CD4-positive, alpha-beta T cell (primary cell): ENCODE measurements at regions not wholly inside any gene's neighbourhood (a gene's known extent, or its start where the extent isn't known, plus 50 kb on each side); places are given as distances from the start of the nearest gene placed in this dataset.

ENCODE experiments used
- ATAC-seq: fragments of 200-7000 bp; cut with Tn5 transposase; one replicate; pipeline ENCODE4 v1.10.0; 2022; ENCODE audit warnings: mild to moderate bottlenecking; ENCODE audit not compliant: poor library complexity
- CTCF ChIA-PET: fragments of 350-600 bp; sonication (Branson Sonifier 250); formaldehyde crosslinking; loops from one replicate; lab custom pipeline; 2021; ENCODE audit warnings: antibody characterized with exemption, inconsistent platforms; lab: Charles Lee
- POLR2A ChIA-PET: fragments of 350-600 bp; sonication (Branson Sonifier 250); formaldehyde crosslinking; loops from one replicate; lab custom pipeline; 2021; ENCODE audit warnings: antibody characterized with exemption, inconsistent platforms; lab: Charles Lee
- DNase-seq, 14 experiments: peaks; one replicate each; pipeline ENCODE4 v3.0.0-alpha.2; 2013 to 2020; ENCODE audit warnings: mixed read lengths in 2 of 14
- H3K27ac ChIP-seq, 2 donors: one replicate each; pipeline versions ENCODE4 v1.5.1 to v1.7.0; 2013; ENCODE audit warnings: low read length in 2 of 2, low read depth in 1 of 2, mild to moderate bottlenecking in 1 of 2
- H3K27me3 ChIP-seq, 2 experiments: 1 replicate in 1 of 2; 2 replicates in 1 of 2; pipeline versions ENCODE4 v1.6.1 to v1.7.0; 2013; ENCODE audit warnings: low read length in 2 of 2, control low read depth in 1 of 2, mild to moderate bottlenecking in 1 of 2, moderate library complexity in 1 of 2; ENCODE audit not compliant: insufficient read depth in 2 of 2, control insufficient read depth in 1 of 2
- H3K36me3 ChIP-seq: one replicate; pipeline ENCODE4 v1.6.1; 2013; ENCODE audit warnings: low read length, control low read depth; ENCODE audit not compliant: insufficient read depth
- H3K4me1 ChIP-seq: one replicate; pipeline ENCODE4 v1.6.1; 2013; ENCODE audit warnings: low read length, control low read depth; ENCODE audit not compliant: insufficient read depth
- H3K4me3 ChIP-seq: one replicate; pipeline ENCODE4 v1.5.1; 2013; ENCODE audit warnings: mild to moderate bottlenecking, low read length, moderate library complexity
- H3K9me3 ChIP-seq, 2 experiments: 1 replicate in 1 of 2; 2 replicates in 1 of 2; pipeline versions ENCODE4 v1.6.1 to v1.7.0; 2013; ENCODE audit warnings: low read length in 2 of 2, mild to moderate bottlenecking in 2 of 2, control low read depth in 1 of 2, moderate library complexity in 1 of 2; ENCODE audit not compliant: control insufficient read depth in 1 of 2, insufficient read depth in 1 of 2
- H3K27ac Mint-ChIP-seq: one replicate; pipeline ENCODE4 v1.8.0; 2020; ENCODE audit warnings: mixed read lengths
- H3K27me3 Mint-ChIP-seq: one replicate; pipeline ENCODE4 v1.8.0; 2021; ENCODE audit warnings: mixed read lengths
- H3K36me3 Mint-ChIP-seq: one replicate; pipeline ENCODE4 v1.8.0; 2021; ENCODE audit warnings: low read depth, mixed read lengths
- H3K4me1 Mint-ChIP-seq: one replicate; pipeline ENCODE4 v1.8.0; 2021; ENCODE audit warnings: low read depth, mixed read lengths
- H3K4me3 Mint-ChIP-seq: one replicate; pipeline ENCODE4 v1.8.0; 2020; ENCODE audit warnings: mild to moderate bottlenecking, mixed read lengths
- H3K9me3 Mint-ChIP-seq: one replicate; pipeline ENCODE4 v1.8.0; 2020; ENCODE audit warnings: mixed read lengths
- CTCF ChIP-seq: fragments of 200-600 bp; IDR thresholded peaks from one replicate; pipeline ENCODE4 v1.8.0; 2022; ENCODE audit warnings: antibody characterized with exemption, mild to moderate bottlenecking
- intact Hi-C, 2 experiments: fragments of 100-400 bp; cut with DNase I in 1 of 2; cut with micrococcal nuclease in 1 of 2; formaldehyde crosslinking; loops; one replicate each; pipeline versions ENCODE4 v1.15.1 to v1.9.0; 2023 to 2025; cut with DNase I, micrococcal nuclease

- no peaks in the 10 kb centered on the region for H3K27me3 ChIP-seq
- no peaks in the 10 kb centered on the region for H3K36me3 ChIP-seq
- intact Hi-C loops: no loop called here
- H3K27ac ChIP-seq: no peak overlapping the region
- no peaks in the 10 kb centered on the region for H3K36me3 Mint-ChIP-seq
- H3K4me1 Mint-ChIP-seq: no peaks in the 10 kb centered on the region
- peaks cover 5% of the 10 kb centered on the region for H3K9me3 Mint-ChIP-seq
- POLR2A ChIA-PET: no interaction called here
- no peak overlapping the region for H3K4me3 ChIP-seq
- H3K27ac Mint-ChIP-seq: no peak overlapping the region
- ATAC-seq (no peak), DNase-seq (no peak)
- no peak for TF ChIP-seq CTCF
- H3K4me3 Mint-ChIP-seq: no peak overlapping the region
- CTCF ChIA-PET: no interaction called here
- H3K4me1 ChIP-seq: no peaks in the 10 kb centered on the region
- no peaks in the 10 kb centered on the region for H3K9me3 ChIP-seq
- H3K27me3 Mint-ChIP-seq: no peaks in the 10 kb centered on the region
These were observed 144.2 kb downstream of the MSN start for GRCh38 chrX:65811558-65812228.
